Coronary artery (tissue), 2 donors: ENCODE measurements at regions not wholly inside any gene's neighbourhood (a gene's known extent, or its start where the extent isn't known, plus 50 kb on each side); places are given as distances from the start of the nearest gene placed in this dataset.

Experiments used
- DNase-seq: peaks from one replicate; pipeline ENCODE4 v3.0.0-alpha.2; 2017; ENCODE audit warnings: low spot score
- H3K27ac ChIP-seq, 2 donors: fragments of 200-600 bp; sonication (generic); one replicate each; pipeline ENCODE4 v1.5.1; 2016 to 2019
- H3K4me3 ChIP-seq: fragments of 200-600 bp; sonication (generic); 2 replicates; pipeline ENCODE4 v1.5.1; 2016; ENCODE audit warnings: mild to moderate bottlenecking, moderate library complexity
- TF ChIP-seq, protein P1 (sequence below): fragments of 200-600 bp; sonication (generic); IDR thresholded peaks from one replicate; pipeline ENCODE4 v1.5.1; 2019; ENCODE audit warnings: antibody characterized with exemption

DNA sequence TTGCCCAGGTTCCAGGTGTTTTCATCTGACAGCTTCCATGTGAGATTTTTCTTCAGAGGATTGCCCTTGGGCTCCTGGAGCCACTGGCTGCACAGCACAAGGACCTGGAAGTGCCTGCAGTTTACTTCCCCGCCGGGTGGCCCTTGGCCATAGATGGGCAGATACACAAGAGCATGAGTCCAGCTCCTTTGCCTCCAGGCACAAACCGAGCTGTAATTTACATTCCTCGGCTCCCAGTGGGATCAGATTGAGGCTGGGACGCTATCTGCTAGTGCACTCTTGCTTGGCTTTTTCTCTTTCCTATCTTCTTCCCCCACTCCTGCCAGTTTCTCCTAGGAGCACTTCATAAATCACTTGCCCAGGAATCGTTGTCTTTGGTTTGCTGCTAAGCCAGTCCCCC is 85.4 kb upstream of the RALY start:
- TF ChIP-seq, protein P1, sequence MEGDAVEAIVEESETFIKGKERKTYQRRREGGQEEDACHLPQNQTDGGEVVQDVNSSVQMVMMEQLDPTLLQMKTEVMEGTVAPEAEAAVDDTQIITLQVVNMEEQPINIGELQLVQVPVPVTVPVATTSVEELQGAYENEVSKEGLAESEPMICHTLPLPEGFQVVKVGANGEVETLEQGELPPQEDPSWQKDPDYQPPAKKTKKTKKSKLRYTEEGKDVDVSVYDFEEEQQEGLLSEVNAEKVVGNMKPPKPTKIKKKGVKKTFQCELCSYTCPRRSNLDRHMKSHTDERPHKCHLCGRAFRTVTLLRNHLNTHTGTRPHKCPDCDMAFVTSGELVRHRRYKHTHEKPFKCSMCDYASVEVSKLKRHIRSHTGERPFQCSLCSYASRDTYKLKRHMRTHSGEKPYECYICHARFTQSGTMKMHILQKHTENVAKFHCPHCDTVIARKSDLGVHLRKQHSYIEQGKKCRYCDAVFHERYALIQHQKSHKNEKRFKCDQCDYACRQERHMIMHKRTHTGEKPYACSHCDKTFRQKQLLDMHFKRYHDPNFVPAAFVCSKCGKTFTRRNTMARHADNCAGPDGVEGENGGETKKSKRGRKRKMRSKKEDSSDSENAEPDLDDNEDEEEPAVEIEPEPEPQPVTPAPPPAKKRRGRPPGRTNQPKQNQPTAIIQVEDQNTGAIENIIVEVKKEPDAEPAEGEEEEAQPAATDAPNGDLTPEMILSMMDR, result no peak

DNA sequence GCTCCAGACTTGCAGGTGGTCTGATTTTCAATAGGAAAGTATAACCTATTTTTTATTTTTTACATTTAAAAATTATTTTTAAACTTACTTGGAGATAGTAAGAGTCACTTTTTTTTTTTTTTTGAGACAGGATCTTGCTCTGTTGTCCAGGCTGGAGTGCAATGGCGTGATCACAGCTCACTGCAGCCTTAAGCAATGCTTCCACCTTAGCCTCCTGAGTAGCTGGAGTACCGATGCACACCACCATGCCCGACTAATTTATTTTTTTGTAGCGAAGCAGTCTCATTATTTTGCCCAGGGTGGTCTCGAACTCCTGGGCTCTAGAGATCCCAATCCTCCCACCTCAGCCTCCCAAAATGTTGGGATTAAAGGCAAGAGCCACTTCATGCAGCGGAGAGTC is 84.8 kb upstream of the RALY start:
- TF ChIP-seq, protein P1, result no peak
- DNase-seq, result no peak
- no peak overlapping the region for H3K4me3 ChIP-seq
- H3K27ac ChIP-seq, result peak overlapping the region in 1 of 2 donors; percentile 13

More for the DNA sequence above, 85.4 kb upstream of the RALY start:
- Histone ChIP-seq H3K27ac (peak overlapping the region in 1 of 2 donors; percentile 28), H3K4me3 (no peak overlapping the region)
- DNase-seq, result no peak

DNA sequence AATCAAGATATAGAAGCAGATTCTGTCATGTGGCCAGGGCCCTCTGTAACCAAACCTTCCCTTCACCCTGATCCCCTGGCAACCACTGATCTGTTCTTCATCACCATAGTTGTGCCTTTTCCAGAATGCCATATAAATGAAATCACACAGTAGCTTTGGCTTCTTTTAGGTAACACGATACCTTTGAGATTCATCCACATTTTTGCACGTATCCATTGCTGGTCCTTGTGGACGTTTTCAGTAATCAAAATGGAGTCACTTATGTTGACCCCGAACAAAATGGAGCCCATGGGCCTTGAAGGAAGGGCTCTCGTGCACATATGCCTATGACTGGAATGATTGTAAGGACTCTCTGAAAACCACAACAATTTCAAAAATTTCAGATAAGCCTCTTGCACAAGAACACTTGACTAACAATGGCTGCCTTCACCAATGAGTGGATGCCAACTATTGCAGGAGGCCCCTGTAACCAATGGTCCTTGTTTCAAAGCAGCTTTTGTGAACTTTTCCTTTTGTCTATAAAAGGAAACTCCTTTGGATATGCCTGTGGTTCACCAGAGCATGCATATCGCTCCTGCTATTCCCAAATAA is 84.3 kb upstream of the RALY start:
- peak overlapping the region; percentile 13 to 16 for H3K27ac ChIP-seq
- H3K4me3 ChIP-seq, result no peak overlapping the region
- no peak for DNase-seq
- TF ChIP-seq, protein P1, result no peak

DNA sequence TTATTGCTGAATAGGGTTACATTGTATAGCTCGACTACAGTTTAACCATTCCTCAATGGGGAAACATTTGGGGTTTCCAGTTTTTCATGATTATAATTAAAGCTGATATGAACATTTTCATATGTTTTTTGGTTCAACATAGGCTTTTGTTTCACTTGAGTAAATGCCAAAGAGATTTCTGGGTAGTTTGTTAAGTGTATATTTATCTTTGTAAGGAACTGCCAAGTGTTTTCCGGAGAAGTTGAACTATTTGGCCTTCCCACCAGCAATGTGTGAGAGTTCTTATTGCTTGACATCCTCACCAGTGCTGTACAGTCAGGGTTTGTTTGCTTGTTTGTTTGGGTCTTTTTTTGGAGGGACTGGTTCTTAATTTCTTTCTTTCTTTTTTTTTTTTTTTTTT is 83.7 kb upstream of the RALY start:
- Histone ChIP-seq H3K4me3 (no peak overlapping the region), H3K27ac (peak overlapping the region in 1 of 2 donors; percentile 16)
- no peak for DNase-seq
- TF ChIP-seq, protein P1, result no peak

DNA sequence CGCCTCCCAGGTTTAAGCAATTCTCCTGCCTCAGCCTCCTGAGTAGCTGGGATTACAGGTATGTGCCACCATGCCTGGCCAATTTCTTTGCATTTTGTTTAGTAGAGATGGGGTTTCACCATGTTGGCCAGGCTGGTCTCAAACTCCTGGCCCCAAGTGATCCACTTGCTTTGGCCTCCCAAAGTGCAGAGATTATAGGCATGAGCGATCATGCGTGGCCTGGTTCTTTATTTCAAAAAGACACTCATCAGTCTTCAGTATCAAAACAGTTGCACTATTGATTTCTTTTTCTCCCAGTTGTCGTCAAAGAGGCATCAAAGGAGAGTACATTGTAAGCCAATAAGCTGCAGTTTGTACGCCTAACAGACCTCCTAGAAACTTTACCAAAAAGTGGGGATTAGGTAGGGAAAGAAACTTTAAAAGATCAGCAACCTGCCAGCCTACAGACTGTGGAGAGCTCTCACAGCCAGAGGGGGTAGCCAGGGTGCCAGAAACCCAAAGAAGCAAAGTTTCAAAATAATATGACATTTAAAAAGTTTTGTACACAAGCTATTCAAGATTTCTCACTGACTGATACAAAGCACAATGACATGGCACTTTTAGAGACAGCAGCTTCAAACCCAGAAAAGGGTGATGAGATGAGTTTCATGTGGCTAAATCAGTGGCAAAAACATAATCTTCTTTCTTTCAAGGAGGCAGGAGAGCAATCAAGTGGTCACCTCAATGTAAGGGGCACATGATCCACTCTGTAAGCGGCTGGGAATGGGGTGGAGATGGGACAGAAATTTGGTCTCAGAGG is 83.0 kb upstream of the RALY start:
- Histone ChIP-seq H3K4me3 (no peak overlapping the region), H3K27ac (no peak overlapping the region)
- TF ChIP-seq, protein P1, result no peak
- DNase-seq, result no peak

DNA sequence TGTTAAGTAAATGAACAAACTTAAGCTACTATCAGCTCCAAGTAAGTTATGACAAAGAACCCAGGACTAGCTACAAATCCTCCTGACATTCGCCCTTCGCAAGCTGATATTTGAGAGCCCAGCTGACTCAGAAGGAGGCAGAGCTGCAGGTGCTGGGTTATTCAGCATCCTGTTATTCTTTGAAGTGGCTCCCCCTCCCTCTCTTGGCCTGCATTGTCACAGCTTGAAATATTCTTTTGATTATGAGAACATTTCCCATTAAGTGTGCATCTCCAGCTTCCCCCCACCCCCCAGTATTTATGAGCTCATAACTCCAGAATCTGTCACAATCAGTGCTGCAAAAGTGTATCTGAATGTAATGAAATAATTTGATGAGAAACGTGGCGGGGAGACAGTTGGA is 78.8 kb upstream of the RALY start:
- H3K27ac ChIP-seq, result no peak overlapping the region
- no peak for DNase-seq
- TF ChIP-seq, protein P1, result no peak
- H3K4me3 ChIP-seq, result no peak overlapping the region
